ENCODE measurements at regions not wholly inside any gene's neighbourhood (a gene's known extent, or its start where the extent isn't known, plus 50 kb on each side); places are given as distances from the start of the nearest gene placed in this dataset.

DNA sequence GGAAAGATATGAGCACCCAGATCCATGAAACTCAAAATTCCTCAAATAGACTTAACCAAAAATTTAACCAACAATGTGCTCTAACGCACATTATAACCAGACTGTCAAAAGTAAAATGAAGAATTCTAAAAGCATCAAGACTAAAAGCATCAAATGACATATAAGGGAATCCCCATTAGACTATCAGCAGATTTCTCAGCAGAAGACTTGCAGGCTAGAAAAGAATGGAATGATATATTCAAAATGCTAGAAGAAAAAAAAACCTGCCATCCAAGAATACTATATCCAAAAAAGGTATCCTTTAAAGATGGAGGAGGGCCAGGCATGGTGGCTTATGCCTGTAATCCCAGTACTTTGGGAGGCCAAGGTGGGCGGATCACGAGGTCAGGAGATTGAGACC is 117.5 kb upstream of the UBASH3B start:
- TF ChIP-seq, protein P1, sequence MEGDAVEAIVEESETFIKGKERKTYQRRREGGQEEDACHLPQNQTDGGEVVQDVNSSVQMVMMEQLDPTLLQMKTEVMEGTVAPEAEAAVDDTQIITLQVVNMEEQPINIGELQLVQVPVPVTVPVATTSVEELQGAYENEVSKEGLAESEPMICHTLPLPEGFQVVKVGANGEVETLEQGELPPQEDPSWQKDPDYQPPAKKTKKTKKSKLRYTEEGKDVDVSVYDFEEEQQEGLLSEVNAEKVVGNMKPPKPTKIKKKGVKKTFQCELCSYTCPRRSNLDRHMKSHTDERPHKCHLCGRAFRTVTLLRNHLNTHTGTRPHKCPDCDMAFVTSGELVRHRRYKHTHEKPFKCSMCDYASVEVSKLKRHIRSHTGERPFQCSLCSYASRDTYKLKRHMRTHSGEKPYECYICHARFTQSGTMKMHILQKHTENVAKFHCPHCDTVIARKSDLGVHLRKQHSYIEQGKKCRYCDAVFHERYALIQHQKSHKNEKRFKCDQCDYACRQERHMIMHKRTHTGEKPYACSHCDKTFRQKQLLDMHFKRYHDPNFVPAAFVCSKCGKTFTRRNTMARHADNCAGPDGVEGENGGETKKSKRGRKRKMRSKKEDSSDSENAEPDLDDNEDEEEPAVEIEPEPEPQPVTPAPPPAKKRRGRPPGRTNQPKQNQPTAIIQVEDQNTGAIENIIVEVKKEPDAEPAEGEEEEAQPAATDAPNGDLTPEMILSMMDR (IDR thresholded peaks at IDR 0.05): no peak
- TF ChIP-seq POLR2A (IDR thresholded peaks at IDR 0.05): no peak
- no peak for TF ChIP-seq EP300 (IDR thresholded peaks at IDR 0.05)

All from tibial nerve (tissue), 4 donors.